EH (cell line): ENCODE measurements at regions not wholly inside any gene's neighbourhood (a gene's known extent, or its start where the extent isn't known, plus 50 kb on each side); places are given as distances from the start of the nearest gene placed in this dataset.
A peak's percentile ranks its signal among the peaks of the same experiment; 100 is the strongest.

Experiments
- DNase-seq: peaks from one replicate; pipeline ENCODE4 v3.0.0-alpha.2; 2015; ENCODE audit warnings: low read depth

GRCh38 chr5:54927097-54927746 lies 58.2 kb downstream of the ESM1 start:
- DNase-seq: no peak

DNA sequence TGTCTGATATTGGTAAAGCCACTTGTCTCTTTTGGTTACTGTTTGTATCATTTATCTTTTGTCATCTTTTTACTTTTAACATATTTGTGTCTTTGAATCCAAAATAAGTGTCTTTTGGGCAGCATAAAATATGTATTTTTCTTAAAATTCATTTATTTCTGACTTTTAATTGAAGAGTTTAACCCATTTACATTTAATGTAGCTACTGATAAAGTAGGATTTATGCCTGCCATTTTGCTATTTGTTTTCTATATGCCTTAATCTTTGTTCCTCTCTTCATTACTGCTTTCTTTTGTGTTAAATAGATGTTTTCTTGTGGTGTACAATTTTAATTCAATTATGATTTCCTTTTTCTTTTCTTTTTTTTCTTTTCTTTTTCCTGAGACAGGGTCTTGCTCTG lies 60.9 kb downstream of the ESM1 start:
- DNase-seq: no peak

DNA sequence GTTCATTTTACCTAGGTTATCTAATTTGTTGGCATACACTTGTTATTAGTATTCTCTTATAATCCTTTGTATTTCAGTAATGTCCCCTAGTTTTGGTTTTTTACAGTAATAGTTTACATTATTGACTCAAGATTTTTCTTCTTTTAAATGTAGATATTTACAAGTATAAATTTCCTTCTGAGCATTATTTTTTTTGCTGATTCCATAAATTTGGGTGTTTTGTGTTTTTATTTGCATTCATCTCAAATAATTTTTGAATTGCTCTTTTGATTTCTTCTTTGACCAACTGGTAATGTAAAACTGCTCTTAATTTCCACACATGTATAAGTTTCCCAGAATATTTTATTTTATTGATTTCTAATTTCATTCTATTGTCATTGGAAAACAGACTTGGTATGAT lies 68.1 kb downstream of the ESM1 start:
- DNase-seq: no peak

GRCh38 chr5:54915466-54916027 lies 69.8 kb downstream of the ESM1 start:
- peak; percentile 24 for DNase-seq

GRCh38 chr5:54912021-54912420 lies 73.4 kb downstream of the ESM1 start:
- DNase-seq: no peak

- peak; percentile 84 for DNase-seq
Measured at GRCh38 chr5:54909911-54910870, 75.2 kb downstream of the ESM1 start.

GRCh38 chr5:54908774-54909525 lies 76.4 kb downstream of the ESM1 start:
- DNase-seq: peak; percentile 57

DNA sequence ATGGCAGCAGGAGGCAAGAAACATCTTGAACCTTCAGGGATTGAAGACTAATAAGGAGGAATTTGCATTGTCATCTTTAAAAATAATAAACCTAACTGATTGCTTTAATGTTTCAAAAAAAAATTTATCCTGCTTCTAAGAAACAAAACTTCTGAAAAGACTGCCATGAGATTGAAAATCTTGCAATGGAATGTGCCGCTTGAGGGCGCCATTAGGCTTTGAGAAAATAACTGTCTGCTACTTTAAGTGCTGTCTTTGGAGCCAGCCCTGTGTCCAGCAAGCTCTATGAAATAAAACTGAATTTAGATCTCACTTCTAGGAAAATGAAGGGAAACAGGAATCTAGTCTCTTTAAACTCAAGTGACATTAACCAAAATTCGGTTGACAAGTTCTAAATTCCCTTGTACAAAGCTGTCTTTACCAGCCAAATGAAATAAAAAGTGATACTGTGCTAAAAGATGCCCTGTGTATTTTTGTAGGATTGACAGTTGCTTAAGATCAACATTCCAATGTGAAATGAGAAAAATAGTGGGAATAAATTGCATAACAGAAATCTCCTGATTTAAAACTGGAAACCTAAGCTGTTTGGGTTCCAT lies 79.4 kb downstream of the ESM1 start:
- DNase-seq: peak; percentile 76

- peak; percentile 37 for DNase-seq
Measured at GRCh38 chr5:54905246-54905795, 80.1 kb downstream of the ESM1 start.

DNA sequence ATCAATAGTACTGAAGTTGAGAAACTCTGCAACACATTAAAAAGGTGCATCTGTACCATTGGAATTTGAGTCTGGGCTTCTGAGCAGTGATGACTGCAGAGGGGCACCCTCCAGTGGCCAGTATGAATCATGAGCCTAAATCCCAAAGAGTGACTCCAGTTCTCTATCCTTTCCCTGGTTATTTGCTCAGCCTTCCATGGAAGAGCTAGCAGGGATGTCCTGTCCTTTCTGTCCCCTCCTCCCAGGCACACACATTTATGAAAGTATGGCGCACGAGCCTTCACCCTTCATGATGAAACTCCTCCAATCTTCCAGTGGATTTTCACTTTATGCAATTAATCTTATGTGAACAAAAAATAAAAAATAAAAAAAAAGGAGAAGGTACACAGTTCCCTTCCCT lies 81.0 kb downstream of the ESM1 start:
- DNase-seq: peak; percentile 81

DNA sequence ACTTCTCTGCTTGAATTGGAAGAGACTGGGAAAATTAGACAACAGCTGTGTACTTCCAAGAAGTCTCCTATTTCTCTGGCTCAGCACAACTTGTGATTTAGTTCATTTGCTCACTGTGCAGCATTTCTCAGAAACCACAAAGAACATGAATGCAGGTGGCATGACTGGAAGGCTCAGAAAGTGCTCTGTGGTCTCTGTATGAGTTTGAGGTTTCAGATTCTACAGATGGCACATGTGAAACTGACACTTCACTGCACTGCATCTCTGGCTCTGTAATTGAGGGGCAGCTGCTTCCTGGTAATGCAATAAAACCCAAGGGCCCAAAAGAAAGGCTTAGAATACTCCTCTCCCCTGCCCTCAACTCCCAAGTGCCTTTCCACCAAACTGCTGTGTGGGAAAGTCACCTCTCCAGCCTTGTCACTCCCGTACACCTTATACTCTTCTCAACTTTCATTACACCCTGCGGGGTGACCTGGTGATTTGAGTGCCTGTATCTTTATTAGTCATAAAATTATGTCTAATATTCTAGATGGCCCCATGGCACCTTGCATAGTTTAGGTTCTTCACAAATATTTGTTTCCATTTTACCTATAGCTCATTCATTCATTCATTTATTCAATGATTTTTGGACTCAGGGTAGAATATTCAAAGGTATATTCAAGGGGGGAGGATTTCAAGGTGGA lies 82.5 kb downstream of the ESM1 start:
- DNase-seq: peak; percentile 66

- DNase-seq: peak; percentile 70
Measured at GRCh38 chr5:54900984-54901725, 84.2 kb downstream of the ESM1 start.

DNA sequence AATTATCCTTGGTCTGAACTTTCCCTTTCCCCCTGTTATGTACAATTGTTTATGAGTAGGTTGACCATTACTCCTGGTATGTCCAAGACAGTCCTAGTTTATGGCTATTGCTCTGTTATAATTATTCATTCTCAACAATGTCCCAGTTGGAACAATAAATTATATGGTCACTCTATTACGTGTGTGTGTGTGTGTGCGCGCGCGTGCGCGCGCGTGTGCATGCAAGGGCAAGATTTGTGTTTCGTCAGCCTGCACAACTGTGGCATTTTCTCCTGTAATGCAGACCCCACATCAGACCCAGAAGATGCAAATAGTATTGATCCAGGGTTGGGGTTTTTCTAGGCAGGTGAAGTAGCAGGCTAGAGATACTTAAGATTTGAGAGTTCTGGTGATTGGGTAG lies 88.4 kb downstream of the ESM1 start:
- no peak for DNase-seq

- DNase-seq: peak; percentile 71
Measured at GRCh38 chr5:54895816-54896341, 89.5 kb downstream of the ESM1 start.

- DNase-seq: no peak
Measured at GRCh38 chr5:54894957-54895815, 90.2 kb downstream of the ESM1 start.

- peak; percentile 91 for DNase-seq
Measured at GRCh38 chr5:54889826-54890225, 95.6 kb downstream of the ESM1 start.

GRCh38 chr5:54887663-54888062 lies 97.7 kb downstream of the ESM1 start:
- DNase-seq: no peak

DNA sequence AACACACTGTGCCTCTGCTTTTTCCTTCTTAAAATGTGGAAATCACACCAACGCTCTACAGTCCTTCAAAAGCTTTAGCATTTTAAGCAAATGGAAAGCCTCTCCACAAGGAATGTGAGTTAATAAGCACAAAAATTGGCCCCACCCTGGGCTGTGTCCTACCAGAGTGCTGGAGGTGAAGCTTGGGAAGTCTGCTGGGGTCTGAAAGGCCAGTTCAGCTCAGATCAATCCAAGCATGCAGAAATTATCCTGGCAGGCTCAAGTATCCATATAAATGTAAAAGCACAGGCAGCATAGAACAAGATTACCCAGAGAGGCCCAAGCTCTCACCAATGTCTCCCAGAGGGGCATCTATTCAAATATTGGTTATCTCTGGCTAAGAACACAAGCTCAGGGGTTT lies 98.5 kb downstream of the ESM1 start:
- DNase-seq: no peak

DNA sequence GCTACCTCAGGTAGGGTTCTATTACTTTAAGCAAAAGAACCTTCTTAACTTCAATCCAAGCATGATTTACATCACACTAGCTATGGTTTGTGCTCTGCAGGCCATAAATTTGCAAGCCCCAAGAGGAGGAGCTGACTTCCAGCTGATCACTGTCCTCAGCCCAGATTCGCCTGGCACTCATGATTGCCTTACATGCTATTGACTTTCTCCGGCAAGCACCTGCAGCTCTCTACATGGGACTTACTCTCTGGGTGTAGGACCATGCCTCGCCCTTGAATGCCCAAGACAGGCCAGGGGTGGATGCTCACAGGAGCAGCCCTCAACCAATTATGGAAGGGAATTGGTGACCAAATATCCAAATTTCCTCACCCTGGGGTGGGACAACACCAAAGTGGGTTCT lies 99.8 kb downstream of the ESM1 start:
- DNase-seq: no peak
